Astrocyte (in vitro differentiated cells and primary cell): ENCODE measurements at regions not wholly inside any gene's neighbourhood (a gene's known extent, or its start where the extent isn't known, plus 50 kb on each side); places are given as distances from the start of the nearest gene placed in this dataset.

ENCODE experiments used
- EZH2 ChIP-seq: IDR thresholded peaks from 2 replicates; pipeline ENCODE4 v1.6.1; 2012; ENCODE audit warnings: mild to moderate bottlenecking, low read length, inconsistent platforms; ENCODE audit not compliant: insufficient read depth
- TF ChIP-seq, protein P1 (sequence below): IDR thresholded peaks from 2 replicates; pipeline ENCODE4 v1.5.1; 2011; ENCODE audit warnings: low read depth, mild to moderate bottlenecking, inconsistent platforms, low read length, moderate library complexity; ENCODE audit not compliant: insufficient read depth

DNA sequence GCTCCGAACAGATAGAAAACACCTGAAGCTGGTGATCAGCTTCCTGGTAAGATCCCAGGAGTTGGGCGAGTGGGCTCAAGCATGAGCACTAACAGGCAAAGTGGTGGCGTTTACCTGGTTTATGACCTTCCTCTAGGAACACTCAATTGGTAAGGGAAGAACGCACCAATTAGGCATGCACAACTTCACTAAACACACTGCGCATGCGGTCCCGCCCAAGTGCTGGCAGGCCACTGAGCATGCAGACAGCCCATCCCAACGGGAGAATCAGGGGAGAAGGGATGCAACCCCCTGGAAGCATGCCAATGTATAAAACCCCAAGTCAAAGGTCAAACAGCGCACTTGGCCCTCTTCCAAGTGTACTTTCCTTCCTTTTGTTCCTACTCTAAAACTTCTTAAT is 70.4 kb downstream of the LYZL2 start:
- TF ChIP-seq EZH2, result no peak
- TF ChIP-seq, protein P1, sequence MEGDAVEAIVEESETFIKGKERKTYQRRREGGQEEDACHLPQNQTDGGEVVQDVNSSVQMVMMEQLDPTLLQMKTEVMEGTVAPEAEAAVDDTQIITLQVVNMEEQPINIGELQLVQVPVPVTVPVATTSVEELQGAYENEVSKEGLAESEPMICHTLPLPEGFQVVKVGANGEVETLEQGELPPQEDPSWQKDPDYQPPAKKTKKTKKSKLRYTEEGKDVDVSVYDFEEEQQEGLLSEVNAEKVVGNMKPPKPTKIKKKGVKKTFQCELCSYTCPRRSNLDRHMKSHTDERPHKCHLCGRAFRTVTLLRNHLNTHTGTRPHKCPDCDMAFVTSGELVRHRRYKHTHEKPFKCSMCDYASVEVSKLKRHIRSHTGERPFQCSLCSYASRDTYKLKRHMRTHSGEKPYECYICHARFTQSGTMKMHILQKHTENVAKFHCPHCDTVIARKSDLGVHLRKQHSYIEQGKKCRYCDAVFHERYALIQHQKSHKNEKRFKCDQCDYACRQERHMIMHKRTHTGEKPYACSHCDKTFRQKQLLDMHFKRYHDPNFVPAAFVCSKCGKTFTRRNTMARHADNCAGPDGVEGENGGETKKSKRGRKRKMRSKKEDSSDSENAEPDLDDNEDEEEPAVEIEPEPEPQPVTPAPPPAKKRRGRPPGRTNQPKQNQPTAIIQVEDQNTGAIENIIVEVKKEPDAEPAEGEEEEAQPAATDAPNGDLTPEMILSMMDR, result no peak
